ENCODE measurements at regions not wholly inside any gene's neighbourhood (a gene's known extent, or its start where the extent isn't known, plus 50 kb on each side); places are given as distances from the start of the nearest gene placed in this dataset.

GRCh38 chr14:104362761-104363605 is 216.6 kb upstream of the C14orf180 start:
- H3K9me3 Mint-ChIP-seq, result no peaks in the 10 kb centered on the region
- 92% methylated on average over 12 of the region's 19 CpGs for WGBS (ENCODE audit: insufficient coverage)
- DNase-seq, result no peak

GRCh38 chr14:104363891-104364760 is 215.4 kb upstream of the C14orf180 start:
- no peaks in the 10 kb centered on the region for H3K4me1 ChIP-seq (ENCODE audit: control insufficient read depth, insufficient read depth, low read length)
- H3K36me3 ChIP-seq (ENCODE audit: control insufficient read depth, insufficient read depth, low read length), result no peaks in the 10 kb centered on the region
- Mint-ChIP-seq H3K9me3 (no peaks in the 10 kb centered on the region), H3K27me3 (ENCODE audit: low read depth in 2 of 2) (no peaks in the 10 kb centered on the region), H3K4me3 (no peak overlapping the region), H3K4me1 (peaks cover 0 to 4% of the 10 kb centered on the region in 2 donors), H3K36me3 (no peaks in the 10 kb centered on the region), H3K27ac (no peak overlapping the region)
- no peak overlapping the region for H3K4me3 ChIP-seq (ENCODE audit: low read length)
- no peak for DNase-seq
- H3K27me3 ChIP-seq (ENCODE audit: control insufficient read depth, insufficient read depth, low read length), result no peaks in the 10 kb centered on the region
- intact Hi-C loops (cut with micrococcal nuclease), result no loop called here
- no peaks in the 10 kb centered on the region for H3K9me3 ChIP-seq (ENCODE audit: control insufficient read depth, insufficient read depth, low read length)
- no peak for TF ChIP-seq CTCF (IDR thresholded peaks at IDR 0.05)
- ATAC-seq, result no peak
- WGBS (ENCODE audit: insufficient coverage), result 83% methylated on average over 20 of the region's 20 CpGs
- H3K27ac ChIP-seq (ENCODE audit: low read length), result no peak overlapping the region

More at GRCh38 chr14:104362761-104363605, 216.6 kb upstream of the C14orf180 start:
- TF ChIP-seq CTCF (IDR thresholded peaks at IDR 0.05), result no peak
- H3K27me3 Mint-ChIP-seq (ENCODE audit: low read depth in 2 of 2), result no peaks in the 10 kb centered on the region
- Histone ChIP-seq H3K4me3 (ENCODE audit: low read length) (no peak overlapping the region), H3K4me1 (ENCODE audit: control insufficient read depth, insufficient read depth, low read length) (no peaks in the 10 kb centered on the region), H3K27me3 (ENCODE audit: control insufficient read depth, insufficient read depth, low read length) (no peaks in the 10 kb centered on the region), H3K27ac (ENCODE audit: low read length) (no peak overlapping the region), H3K9me3 (ENCODE audit: control insufficient read depth, insufficient read depth, low read length) (no peaks in the 10 kb centered on the region), H3K36me3 (ENCODE audit: control insufficient read depth, insufficient read depth, low read length) (no peaks in the 10 kb centered on the region)
- H3K36me3 Mint-ChIP-seq, result no peaks in the 10 kb centered on the region
- no peak overlapping the region for H3K27ac Mint-ChIP-seq
- H3K4me3 Mint-ChIP-seq, result no peak overlapping the region
- intact Hi-C loops (cut with micrococcal nuclease), result no loop called here
- no peak for ATAC-seq
- peaks cover 0 to 4% of the 10 kb centered on the region in 2 donors for H3K4me1 Mint-ChIP-seq

DNA sequence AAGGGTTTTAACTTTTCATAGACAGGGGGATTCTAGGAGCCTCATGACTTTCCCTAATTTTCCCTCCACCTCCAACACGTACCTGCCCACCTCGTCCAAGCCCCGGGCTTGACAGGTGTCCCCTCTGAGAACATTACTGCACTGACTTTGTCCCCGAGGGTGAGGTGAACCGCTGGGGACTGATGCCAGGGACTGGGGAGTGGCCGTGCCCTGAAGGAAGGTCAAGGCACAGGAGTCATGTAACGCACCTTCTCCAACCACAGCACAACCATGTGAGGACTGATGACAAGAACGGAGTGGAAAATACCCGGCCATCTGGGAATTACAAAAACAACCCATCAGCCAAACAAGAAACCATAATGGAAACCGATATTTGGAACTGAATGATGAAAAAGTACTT is 214.7 kb upstream of the C14orf180 start:
- intact Hi-C loops (cut with micrococcal nuclease), result no loop called here
- no peaks in the 10 kb centered on the region for H3K9me3 Mint-ChIP-seq
- no peak overlapping the region for H3K4me3 Mint-ChIP-seq
- H3K4me1 Mint-ChIP-seq, result peaks cover 0 to 4% of the 10 kb centered on the region in 2 donors
- H3K36me3 Mint-ChIP-seq, result no peaks in the 10 kb centered on the region
- Histone ChIP-seq H3K4me1 (ENCODE audit: control insufficient read depth, insufficient read depth, low read length) (no peaks in the 10 kb centered on the region), H3K27me3 (ENCODE audit: control insufficient read depth, insufficient read depth, low read length) (no peaks in the 10 kb centered on the region), H3K4me3 (ENCODE audit: low read length) (no peak overlapping the region), H3K27ac (ENCODE audit: low read length) (no peak overlapping the region), H3K36me3 (ENCODE audit: control insufficient read depth, insufficient read depth, low read length) (no peaks in the 10 kb centered on the region), H3K9me3 (ENCODE audit: control insufficient read depth, insufficient read depth, low read length) (no peaks in the 10 kb centered on the region)
- H3K27ac Mint-ChIP-seq, result no peak overlapping the region
- WGBS (ENCODE audit: insufficient coverage), result 88% methylated on average over 10 of the region's 10 CpGs
- H3K27me3 Mint-ChIP-seq (ENCODE audit: low read depth in 2 of 2), result no peaks in the 10 kb centered on the region
- DNase-seq (no peak), ATAC-seq (no peak)
- TF ChIP-seq CTCF (IDR thresholded peaks at IDR 0.05), result no peak
